ENCODE measurements at regions not wholly inside any gene's neighbourhood (a gene's known extent, or its start where the extent isn't known, plus 50 kb on each side); places are given as distances from the start of the nearest gene placed in this dataset.
"Not testable (repeated sequence)": the region's sequence is repeated elsewhere in the genome, so short reads cannot be mapped to it uniquely, and the experiment has no call there.

DNA sequence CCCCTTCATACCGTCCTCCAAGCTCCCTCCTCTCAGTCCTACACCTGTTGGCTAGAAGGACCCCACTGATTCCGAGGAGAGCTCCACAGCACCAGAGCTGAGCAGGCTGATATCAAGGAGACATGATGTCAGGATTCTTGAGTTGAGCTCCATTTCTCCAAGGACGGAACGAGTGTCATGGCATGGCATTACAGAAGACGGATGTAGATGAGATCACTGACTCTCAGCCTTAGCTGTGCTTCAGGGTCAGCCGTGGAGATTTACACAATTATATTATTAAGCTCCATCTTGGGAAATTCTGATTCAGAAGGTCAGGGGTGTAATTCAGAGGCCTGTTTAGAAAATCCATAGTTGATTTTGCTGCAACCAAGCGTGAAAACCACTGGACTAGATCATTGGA, 428.9 kb upstream of the B3GAT1 start:
- DNase-seq = no peak

DNA sequence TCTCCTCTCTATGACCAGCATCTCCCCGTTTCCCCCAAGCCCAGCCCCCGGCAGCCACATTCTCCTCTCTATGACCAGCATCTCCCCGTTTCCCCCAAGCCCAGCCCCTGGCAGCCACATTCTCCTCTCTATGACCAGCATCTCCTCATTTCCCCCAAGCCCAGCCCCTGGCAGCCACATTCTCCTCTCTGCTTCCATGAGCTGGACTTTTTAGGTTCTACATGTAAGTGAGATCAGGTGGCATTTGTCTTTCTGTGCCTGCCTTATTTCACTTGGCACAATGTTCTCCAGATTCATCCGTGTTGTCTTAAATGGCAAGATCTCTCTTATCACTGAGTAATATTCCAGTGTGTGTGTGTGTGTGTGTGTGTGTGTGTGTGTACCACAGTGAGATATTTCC, 428.1 kb upstream of the B3GAT1 start:
- DNase-seq = not testable (repeated sequence)

DNA sequence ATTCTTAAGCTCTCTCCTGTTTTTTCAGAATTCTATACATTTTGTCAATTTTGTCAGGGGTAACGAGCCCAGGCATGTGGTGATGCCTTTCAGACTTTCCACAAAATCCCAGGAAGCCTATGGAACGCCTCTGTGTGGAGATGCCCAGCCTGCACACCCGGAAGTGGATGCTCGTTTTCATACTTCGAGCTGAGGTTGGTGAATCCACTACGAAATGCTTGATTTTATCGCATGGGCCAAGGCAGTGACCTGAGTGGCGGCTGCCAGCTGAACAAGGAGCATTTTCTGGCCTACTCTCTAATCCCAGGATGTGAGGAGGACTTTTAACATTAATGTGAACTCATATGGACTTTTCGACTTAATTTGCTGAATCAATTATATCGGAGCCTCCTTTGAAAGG, 426.7 kb upstream of the B3GAT1 start:
- DNase-seq = no peak

DNA sequence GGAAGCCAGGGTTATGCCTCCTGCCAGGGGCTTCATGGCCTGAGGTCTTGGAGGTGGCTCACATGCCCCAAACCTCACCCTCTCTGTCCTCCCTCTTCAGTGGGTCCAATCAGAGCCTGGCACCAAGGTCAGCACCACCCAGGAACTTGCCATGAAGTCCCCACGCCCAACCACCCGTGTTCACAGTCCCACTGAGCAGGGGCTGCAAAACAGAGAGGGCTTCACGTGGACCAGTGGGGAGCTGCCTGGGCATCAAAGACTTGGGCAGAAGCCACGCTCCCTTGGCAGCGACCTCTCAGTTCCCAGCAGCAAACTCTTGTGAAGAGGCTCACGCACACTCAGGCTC, 425.8 kb upstream of the B3GAT1 start:
- DNase-seq = no peak

DNA sequence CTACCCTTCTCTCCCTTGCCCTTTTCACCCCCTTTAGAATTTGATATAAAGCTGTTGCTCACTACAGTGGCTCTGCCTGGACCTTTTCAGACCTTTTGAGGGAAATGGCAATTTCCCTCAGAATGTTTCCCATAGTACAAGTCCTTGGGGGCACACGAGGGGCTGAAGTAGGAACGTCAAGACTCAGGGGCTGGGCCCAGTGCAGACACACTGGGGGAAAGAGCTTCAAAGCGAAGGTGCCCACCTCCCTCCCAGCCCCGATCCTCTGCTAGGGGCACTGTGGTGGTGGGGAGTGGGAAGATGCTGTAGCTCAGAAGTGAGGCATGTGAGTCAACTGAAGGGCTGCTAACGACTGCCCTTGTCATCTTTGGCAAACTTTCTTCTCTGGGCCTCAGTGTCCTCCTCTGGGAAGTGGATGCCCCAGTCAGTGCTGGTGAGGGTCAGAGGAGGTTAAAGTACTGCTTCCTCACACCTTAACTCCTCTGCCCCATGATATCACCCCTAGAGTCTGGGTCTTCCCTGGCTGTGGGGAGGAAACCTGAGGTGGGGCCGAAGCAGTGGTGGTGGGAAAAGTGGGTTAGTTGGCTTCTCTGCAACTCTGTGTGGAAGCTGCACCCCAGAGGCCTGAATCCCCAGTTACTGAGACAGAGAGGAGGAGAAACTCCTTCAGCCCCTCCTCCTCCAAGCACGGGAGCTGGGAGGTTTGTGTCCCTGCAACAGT, 425.3 kb upstream of the B3GAT1 start:
- DNase-seq = no peak

DNA sequence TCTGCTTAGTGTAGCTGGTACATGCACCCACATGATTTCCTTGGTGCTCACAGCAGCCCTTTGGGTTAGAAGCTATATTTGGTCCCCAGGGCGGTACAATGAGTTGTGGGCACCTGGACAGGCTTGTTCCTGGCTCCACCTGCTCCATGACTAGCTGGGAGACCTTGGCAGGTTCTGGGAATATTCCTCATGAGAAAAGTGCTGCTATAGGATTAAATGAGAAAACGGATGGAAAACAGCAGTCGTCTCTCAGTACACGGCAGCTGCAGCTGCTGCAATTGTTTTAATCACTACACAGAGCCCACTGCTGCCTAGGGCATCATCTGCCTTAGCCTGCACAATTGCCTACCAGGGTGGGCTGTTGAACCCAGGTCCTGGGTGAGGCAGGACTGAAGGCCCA, 424.5 kb upstream of the B3GAT1 start:
- no peak for DNase-seq

DNA sequence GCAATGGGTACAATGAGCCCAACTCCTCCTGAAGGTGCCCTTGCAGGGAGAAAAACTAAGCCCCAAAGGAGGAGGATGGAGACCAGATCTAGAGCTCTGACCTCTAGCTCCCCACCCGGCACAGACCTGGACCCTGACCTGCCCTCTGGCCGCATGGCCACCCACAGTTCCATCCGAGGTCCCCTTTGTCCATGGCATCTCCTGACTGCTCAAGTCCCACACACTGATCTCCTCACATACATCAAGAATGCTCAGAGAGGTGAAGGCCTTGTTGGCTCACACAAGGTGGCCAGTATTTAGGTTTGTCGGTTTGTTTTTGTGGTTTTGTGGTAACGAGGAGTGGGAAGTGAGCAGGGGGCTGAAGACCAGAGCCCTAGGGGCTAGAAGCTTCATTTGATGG, 423.5 kb upstream of the B3GAT1 start:
- DNase-seq = no peak

DNA sequence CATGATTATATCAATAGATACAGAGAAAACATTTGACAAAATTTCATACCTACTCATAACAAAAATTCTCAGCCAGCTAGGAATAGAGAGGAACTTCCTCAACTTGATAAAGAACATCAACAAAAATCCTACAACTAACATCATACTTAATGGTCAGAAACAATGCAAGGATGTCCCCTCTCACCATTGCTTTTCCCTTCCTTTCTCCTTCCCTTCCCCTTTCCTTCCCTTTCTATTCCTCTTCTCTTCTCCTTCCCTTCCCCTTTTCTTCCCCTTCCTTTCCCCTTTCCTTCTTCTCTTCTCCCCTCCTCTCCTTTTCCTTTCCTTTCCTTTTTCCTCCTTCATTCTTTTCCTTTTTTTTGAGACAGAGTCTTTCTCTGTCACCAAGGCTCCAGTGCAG, 418.3 kb upstream of the B3GAT1 start:
- DNase-seq = no peak

DNA sequence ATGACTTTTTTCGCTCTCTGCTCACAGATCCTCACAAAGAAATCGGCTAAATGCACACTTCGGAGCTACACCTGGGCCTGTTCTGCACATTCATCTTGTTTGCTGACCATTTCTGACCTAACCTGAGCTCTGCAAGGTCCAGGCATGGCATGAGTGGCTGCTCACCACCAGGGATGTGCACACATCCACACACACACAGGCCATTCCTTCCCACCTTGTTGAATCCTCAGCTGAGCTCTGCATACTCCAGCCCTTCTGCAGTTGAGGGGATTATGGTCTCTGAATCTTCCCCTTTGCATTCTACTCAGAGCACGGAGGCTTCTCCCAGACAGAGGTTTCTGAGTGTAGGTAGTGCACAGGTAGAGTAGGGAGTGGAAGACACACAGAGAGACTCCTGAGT, 411.9 kb upstream of the B3GAT1 start:
- DNase-seq = no peak

DNA sequence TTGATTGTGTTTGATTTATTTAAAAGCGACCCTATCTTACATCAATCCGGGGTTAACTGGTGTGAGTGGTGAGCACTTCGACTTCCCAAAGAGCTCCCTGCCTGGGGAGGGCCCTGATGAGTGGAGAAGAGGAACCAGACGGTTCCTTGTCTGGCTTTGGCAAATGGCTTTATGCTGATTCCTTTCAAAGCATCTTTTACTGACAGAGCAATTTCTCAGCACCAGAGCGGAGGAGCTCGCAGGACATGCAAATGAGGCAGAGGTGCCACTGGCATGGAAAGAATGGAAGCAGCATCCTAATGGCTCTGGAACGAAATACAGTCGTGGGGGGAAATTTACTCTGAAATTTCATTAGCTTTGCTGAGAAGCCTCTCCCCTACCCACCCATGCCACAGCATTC, 410.9 kb upstream of the B3GAT1 start:
- no peak for DNase-seq

DNA sequence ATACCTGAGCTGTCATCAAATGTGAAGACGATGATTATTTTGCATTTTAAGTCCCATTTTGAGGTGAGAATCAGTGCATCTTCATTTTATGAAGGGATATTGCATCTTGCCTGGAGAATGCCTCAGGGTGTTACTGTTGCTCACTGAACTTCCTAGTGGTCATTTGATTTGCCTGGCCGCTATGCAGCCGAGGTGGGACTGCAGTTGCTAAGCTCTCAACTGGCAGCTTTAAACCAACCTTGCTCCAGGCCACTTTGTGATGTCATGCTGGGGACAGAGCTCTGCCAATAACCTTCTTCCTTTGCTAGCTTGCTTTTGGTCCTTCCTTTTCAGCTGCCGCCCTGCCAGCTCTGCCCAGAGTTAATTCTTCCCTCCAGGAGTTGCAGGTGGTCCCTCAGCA, 409.4 kb upstream of the B3GAT1 start:
- DNase-seq = no peak

DNA sequence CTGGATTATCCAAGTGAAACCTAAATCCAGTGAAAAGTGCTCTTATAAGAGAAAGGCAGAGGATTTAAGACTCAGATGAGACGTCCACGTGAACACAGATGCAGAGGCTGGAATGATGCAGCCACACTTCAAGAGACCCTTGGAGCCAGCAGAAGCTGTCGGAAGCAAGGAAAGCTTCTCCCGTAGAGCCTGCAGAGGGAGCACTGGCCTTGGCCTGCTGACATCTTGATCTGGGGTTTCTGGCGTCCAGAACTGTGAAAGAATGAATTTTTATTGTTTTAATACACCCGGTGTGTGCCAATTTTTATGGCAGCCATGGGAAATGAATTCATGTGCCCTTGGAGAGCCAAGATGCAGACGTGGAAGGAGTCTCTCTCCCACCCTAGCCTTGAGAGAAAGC, 407.0 kb upstream of the B3GAT1 start:
- DNase-seq = no peak

DNA sequence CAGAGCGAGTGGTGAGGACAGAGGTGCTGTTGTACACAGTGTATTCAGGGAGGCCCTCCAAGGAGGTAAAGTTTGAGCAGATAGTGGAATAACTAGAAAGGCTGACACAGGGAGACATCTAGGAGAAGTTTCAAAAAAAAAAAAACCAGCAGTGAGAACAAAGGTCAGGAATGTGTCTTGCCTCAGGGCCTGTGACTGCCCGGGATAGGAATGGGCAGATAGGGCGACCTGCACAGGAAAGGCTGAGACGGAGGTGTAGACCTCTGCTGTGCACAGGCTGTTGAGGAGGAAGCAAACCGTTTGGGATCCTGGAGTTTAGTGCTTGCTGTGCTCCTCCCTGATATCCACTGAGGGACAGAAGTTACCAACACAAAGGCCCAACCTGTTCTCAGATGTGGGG, 406.5 kb upstream of the B3GAT1 start:
- DNase-seq = no peak

DNA sequence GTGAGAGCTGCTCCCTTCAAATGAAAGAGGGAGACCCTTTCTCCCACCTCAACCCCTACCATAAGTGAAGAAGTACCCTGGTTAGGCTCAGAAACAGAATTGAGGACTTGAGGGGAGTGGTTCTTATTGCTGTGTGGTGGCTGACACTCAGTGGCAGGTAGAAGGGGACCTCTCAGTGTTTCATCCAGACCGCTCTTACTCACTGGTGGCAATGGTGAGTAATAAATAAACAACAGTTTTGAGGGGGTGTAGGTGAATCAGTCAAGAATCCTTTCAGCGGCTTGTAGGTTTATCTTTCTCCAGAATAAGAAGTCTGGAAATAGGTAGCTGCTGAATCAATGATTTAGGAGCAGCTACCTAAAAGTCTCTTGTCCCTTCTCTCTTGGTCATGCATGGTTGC, 403.4 kb upstream of the B3GAT1 start:
- no peak for DNase-seq

DNA sequence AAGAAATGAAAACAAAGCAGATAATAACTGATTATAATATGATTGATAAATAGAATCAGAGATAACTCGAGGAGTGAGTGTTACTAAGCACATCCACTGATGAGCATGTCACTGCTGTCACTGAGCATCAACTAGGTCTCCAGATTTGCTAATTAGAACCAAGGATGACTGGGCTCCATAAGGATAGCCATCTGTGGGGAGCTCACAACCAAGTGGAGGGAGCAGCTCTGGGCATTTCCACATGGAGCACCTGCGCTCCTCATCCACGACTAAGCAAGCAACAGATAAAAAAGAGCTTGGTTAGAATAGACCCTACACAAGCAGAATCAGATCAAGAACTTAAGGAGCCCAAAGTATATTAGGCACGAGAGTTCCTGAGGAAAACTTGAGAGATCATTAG, 396.0 kb upstream of the B3GAT1 start:
- no peak for DNase-seq

DNA sequence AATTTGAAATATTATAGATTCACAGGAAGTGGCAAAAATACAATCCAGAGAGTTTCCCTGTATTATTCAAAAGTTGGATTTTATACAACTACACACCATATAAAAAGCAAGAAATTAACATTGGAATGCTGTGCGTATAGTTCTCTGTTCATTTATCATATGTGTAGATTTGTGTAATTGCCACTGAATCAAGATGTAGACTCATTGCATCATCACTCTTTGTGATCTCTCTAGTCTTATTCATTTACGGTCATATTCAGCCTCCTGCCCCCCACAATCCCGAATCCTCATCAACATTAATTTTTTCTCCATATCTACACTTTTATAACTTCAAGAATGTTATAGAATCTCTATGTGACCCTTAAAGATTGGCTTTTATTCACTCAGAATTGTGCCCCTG, 390.6 kb upstream of the B3GAT1 start:
- DNase-seq = no peak

DNA sequence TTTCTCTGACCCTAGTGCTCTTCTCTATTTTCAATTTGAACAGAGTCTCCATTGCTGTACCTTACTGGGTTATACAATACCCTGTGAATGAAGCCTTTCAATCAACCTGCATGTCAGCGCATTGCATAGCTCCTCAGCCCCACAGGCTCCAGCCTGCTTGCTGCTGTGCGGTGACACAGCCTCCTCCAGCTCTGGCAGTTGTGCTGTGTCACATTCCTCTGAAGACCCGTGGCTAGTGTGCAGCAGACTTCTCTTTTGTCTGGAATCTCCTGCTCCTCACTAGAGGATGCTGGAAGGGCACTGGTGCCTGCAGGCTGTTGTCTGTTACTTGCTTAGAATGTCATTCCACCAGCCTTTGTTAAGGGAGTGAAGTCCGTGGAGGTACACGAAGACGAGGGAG, 390.1 kb upstream of the B3GAT1 start:
- no peak for DNase-seq

DNA sequence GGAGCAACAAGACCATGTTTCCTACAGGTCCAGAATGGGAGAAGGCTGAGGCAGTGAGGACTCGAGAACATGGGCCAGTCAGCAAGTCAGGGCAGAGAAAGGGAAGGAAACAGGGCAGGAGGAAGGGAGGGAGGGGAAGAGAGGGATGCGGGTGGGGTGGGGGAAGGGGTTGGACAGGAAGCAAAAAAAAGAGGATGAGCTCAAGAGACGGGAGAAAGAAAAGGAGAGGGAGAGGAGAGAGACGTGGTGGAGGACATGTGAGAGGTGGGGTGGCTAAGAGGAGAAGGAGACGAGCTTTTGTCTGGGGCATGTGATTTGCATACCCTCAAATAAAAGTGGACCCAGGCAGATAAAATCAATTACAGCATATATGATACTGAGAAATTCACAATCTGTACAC, 389.5 kb upstream of the B3GAT1 start:
- no peak for DNase-seq

DNA sequence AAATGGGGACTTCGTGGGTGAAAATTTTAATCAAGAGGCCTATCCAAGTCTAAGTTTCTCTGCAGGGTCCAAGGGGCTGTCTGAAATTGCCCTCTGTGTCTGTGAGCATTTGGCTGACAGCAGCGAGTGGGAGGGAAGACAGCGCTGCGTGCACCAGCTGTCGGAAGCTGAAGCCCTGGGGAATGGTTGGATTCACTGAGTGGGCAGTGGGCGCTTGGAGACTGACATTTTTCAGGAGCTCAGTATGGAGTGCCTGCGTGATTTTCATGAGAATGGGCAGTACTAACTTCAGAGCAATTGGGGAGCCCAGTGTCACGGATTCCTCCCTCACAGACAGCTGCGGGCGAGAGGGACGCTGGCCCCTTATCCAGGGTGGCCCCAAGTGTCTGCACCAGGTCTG, 388.8 kb upstream of the B3GAT1 start:
- DNase-seq = no peak

DNA sequence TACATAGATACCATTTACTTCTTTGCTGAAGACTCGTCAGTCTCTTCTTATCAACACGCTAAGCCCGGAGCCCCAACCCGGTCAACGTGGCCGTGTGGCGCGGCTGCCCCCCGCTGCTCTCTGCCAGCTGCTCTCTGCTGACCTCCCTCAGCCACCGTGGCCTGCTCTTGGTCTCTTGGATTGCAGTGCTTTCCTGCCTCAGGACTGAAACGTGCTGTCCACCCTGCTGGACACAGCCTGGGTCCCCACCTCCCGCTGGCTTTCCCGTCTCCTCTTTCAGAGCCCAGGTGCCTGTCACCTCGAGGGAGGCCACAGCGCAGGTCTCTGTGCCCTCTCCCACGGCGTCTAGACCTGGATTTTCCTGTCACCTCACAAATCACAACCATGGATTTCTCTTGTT, 388.1 kb upstream of the B3GAT1 start:
- no peak for DNase-seq

DNA sequence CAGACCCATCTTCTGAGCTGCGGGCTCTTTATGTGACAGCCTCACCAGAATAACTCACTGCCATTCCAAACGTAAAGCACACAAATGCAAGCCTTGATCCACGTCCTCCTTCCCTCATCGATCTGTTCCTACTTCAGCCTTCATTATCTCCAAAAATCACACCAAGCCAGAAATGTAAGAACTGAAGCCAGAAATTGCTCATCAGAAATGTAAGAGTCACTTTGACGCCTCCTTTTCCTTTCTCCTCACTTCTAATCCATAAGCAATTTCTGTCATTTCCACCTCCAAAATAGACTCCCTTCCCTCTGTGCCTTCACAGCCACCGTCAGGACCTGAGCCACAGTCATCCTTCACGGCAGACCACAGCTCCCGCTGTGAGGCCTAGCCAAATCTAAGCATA, 387.3 kb upstream of the B3GAT1 start:
- no peak for DNase-seq

DNA sequence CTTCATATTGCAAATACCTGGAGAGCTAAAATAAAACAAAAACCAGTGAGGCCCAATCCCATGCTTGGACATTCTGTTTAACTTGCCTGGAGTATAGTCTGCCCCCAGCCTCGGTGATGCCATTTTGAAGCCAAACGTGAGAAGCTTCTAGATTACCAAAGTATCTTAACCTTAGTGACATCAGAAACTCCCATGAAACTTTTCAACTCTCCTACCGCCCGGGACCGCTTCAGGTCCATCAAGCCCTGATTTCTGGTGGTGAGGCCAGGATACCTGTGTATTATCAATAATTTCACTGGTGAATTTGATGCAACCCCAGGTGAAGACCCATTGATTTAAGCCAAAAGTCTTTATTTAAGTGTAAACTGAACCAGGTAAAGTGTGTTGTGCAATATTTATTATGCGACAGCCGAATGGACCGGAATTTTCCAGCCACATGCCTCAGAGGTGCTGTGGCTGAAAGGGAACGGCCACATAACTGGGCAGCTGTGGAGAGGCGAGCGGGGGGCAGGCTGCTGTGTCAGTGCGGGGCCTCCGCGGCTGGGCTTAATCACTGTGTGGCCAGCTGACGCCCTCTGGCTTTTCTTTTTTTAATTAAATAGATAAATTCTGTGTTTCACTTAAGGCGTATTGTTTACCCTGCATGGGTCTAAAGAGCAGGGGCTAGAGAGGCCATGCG, 385.5 kb upstream of the B3GAT1 start:
- no peak for DNase-seq

DNA sequence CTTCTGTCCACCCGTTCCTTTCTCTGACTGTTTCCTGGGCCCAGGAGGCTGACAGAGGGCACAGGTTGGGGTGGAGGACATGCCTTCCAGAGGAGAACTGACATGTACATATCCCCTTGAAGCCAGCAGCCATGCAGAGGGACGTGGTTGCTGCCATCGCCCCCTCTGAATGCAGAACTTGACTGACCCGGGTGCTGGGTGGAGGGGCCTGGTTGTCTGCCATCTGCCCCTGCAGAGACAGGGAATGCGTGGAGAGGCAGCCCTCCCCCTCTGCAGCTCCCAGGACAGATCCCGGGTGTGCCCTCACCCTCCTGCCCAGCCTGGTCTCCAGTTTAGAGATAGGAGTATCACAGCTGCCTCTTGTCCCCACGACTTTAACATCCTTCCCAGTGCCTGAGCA, 383.0 kb upstream of the B3GAT1 start:
- DNase-seq = no peak

DNA sequence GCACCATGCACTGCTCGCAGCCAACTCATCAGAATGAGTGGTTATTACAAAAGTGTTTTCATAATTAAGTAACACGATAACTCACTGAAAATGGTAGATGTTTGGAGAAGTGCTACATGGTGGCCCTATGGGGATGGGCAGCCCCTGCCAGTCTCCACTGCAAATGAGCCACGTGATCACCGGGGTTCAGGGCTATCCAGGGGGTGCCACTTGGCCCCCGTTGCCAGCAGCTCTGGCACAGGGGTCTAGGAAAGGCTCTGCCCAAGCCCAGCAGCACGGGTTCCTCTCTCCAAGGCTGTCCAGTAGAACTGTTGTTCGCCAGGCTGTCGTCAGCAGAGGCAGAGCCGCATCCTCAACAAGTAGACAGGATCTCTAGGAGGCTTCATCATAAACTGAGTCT, 382.1 kb upstream of the B3GAT1 start:
- no peak for DNase-seq

DNA sequence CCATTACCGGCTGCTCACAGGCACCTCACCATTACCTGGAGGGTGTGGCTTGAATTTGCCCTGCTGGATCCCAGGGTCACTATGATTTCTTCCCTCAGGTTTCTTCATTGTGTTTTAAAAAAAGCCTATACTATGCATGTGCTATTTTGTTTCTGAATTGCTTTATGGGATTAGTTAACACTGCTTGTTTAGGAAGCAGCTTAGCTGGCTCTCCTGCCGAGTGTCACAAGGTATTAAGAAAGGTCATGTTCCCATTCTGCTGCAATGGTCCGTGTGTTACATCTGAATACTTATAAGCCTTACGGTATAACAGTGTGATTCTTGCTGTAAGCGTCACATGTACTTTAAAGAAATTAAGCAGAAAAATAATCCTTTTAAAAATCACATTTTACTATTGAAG, 380.6 kb upstream of the B3GAT1 start:
- no peak for DNase-seq
